HuH-7 (cell line): ENCODE measurements at regions not wholly inside any gene's neighbourhood (a gene's known extent, or its start where the extent isn't known, plus 50 kb on each side); places are given as distances from the start of the nearest gene placed in this dataset.

ENCODE experiments used
- DNase-seq: peaks from one replicate; pipeline ENCODE4 v3.0.0; 2011; ENCODE audit warnings: low spot score

- no peak for DNase-seq
Observed at GRCh38 chr2:120881981-120882788, 146.5 kb downstream of the GLI2 start.

GRCh38 chr2:120883607-120884440, 148.2 kb downstream of the GLI2 start:
- DNase-seq: no peak

- no peak for DNase-seq
Observed at GRCh38 chr2:120884472-120885290, 149.0 kb downstream of the GLI2 start.

GRCh38 chr2:120885321-120885720, 149.7 kb downstream of the GLI2 start:
- DNase-seq: no peak

- DNase-seq: no peak
Observed at GRCh38 chr2:120885749-120886148, 150.1 kb downstream of the GLI2 start.

- DNase-seq: no peak
Observed at GRCh38 chr2:120886534-120887319, 151.1 kb downstream of the GLI2 start.

GRCh38 chr2:120887320-120887697, 151.6 kb downstream of the GLI2 start:
- DNase-seq: no peak

GRCh38 chr2:120887741-120888231, 152.1 kb downstream of the GLI2 start:
- DNase-seq: no peak

GRCh38 chr2:120888851-120889250, 153.2 kb downstream of the GLI2 start:
- no peak for DNase-seq

GRCh38 chr2:120889936-120890335, 154.3 kb downstream of the GLI2 start:
- DNase-seq: no peak

GRCh38 chr2:120890566-120891360, 155.1 kb downstream of the GLI2 start:
- no peak for DNase-seq

GRCh38 chr2:120892271-120892966, 156.8 kb downstream of the GLI2 start:
- no peak for DNase-seq

GRCh38 chr2:120892967-120893667, 157.4 kb downstream of the GLI2 start:
- no peak for DNase-seq

- DNase-seq: peak; percentile 30
Observed at GRCh38 chr2:120893811-120894584, 158.3 kb downstream of the GLI2 start.

- no peak for DNase-seq
Observed at GRCh38 chr2:120894966-120895365, 159.3 kb downstream of the GLI2 start.

- DNase-seq: no peak
Observed at GRCh38 chr2:120896126-120896525, 160.5 kb downstream of the GLI2 start.

GRCh38 chr2:120896901-120897300, 161.2 kb downstream of the GLI2 start:
- DNase-seq: no peak

GRCh38 chr2:120897399-120897798, 161.7 kb downstream of the GLI2 start:
- DNase-seq: no peak

- DNase-seq: no peak
Observed at GRCh38 chr2:120898496-120898895, 162.8 kb downstream of the GLI2 start.
